Breast epithelium (tissue), 3 donors: ENCODE measurements at regions not wholly inside any gene's neighbourhood (a gene's known extent, or its start where the extent isn't known, plus 50 kb on each side); places are given as distances from the start of the nearest gene placed in this dataset.
"Not testable (repeated sequence)": the region's sequence is repeated elsewhere in the genome, so short reads cannot be mapped to it uniquely, and the experiment has no call there.

Source experiments
- CTCF ChIP-seq, 3 donors: fragments of 450-650 bp; IDR thresholded peaks; one replicate each; pipeline ENCODE4 v1.5.1; 2016 to 2017; ENCODE audit warnings: antibody characterized with exemption in 3 of 3, mild to moderate bottlenecking in 3 of 3, moderate library complexity in 3 of 3
- POLR2A ChIP-seq: fragments of 450-650 bp; IDR thresholded peaks from one replicate; pipeline ENCODE4 v1.6.1; 2016; ENCODE audit warnings: antibody characterized with exemption, mild to moderate bottlenecking, moderate library complexity
- POLR2AphosphoS5 ChIP-seq, 3 donors: sonication (generic); formaldehyde crosslinking; IDR thresholded peaks; one replicate each; pipeline ENCODE4 v1.6.1; 2017; ENCODE audit warnings: antibody characterized with exemption in 3 of 3

GRCh38 chr3:112755046-112755445, 91.6 kb downstream of the CD200R1L start:
- not testable (repeated sequence) for TF ChIP-seq POLR2A; CTCF (IDR thresholded peaks at IDR 0.05); POLR2AphosphoS5 (IDR thresholded peaks at IDR 0.05)
